H9 (cell line): ENCODE measurements at regions not wholly inside any gene's neighbourhood (a gene's known extent, or its start where the extent isn't known, plus 50 kb on each side); places are given as distances from the start of the nearest gene placed in this dataset.

Source experiments
- DNase-seq: peaks from one replicate; pipeline ENCODE4 v3.0.0-alpha.2; 2017
- H2AFZ ChIP-seq: one replicate; pipeline ENCODE4 v1.6.1; 2013; ENCODE audit warnings: mild to moderate bottlenecking, low read length, control low read depth, moderate library complexity
- H2AK5ac ChIP-seq: 2 replicates; pipeline ENCODE4 v1.6.1; 2013; ENCODE audit warnings: low read length, control low read depth, mixed read lengths; ENCODE audit not compliant: insufficient read length
- H2BK120ac ChIP-seq: one replicate; pipeline ENCODE4 v1.6.1; 2013; ENCODE audit warnings: low read depth, mild to moderate bottlenecking, low read length, control low read depth, inconsistent platforms; ENCODE audit not compliant: poor library complexity, severe bottlenecking
- H2BK12ac ChIP-seq: 2 replicates; pipeline ENCODE4 v1.6.1; 2013; ENCODE audit warnings: low read length, control low read depth, mixed read lengths, low read depth; ENCODE audit not compliant: insufficient read length
- H2BK15ac ChIP-seq: 2 replicates; pipeline ENCODE4 v1.6.1; 2013; ENCODE audit warnings: low read depth, low read length, control low read depth
- H2BK20ac ChIP-seq: one replicate; pipeline ENCODE4 v1.6.1; 2013; ENCODE audit warnings: low read depth, mild to moderate bottlenecking, low read length, control low read depth, inconsistent platforms; ENCODE audit not compliant: poor library complexity, severe bottlenecking
- H2BK5ac ChIP-seq: 2 replicates; pipeline ENCODE4 v1.6.1; 2013; ENCODE audit warnings: low read length, control low read depth, mixed read lengths; ENCODE audit not compliant: insufficient read length
- H3K14ac ChIP-seq: 2 replicates; pipeline ENCODE4 v1.6.1; 2013; ENCODE audit warnings: low read length, control low read depth; ENCODE audit not compliant: insufficient read depth
- H3K18ac ChIP-seq: 2 replicates; pipeline ENCODE4 v1.6.1; 2013; ENCODE audit warnings: low read depth, mild to moderate bottlenecking, mixed read lengths, low read length, control low read depth; ENCODE audit not compliant: insufficient read length
- H3K23ac ChIP-seq: 2 replicates; pipeline ENCODE4 v1.6.1; 2013; ENCODE audit warnings: low read length, control low read depth, mixed read lengths, low read depth; ENCODE audit not compliant: insufficient read length
- H3K23me2 ChIP-seq: 2 replicates; pipeline ENCODE4 v1.6.1; 2013; ENCODE audit warnings: low read depth, mild to moderate bottlenecking, mixed read lengths, low read length, control low read depth; ENCODE audit not compliant: insufficient read length, poor library complexity, severe bottlenecking
- H3K27ac ChIP-seq: 2 replicates; pipeline ENCODE4 v1.5.1; 2013; ENCODE audit warnings: low read length, control low read depth, mixed read lengths, low read depth; ENCODE audit not compliant: insufficient read length
- H3K27me3 ChIP-seq: 2 replicates; pipeline ENCODE4 v1.6.1; 2013; ENCODE audit warnings: low read length, control low read depth, inconsistent platforms; ENCODE audit not compliant: insufficient read depth
- H3K4ac ChIP-seq: 2 replicates; pipeline ENCODE4 v1.6.1; 2013; ENCODE audit warnings: low read depth, mild to moderate bottlenecking, control low read depth, inconsistent platforms, low read length, moderate library complexity
- H3K4me1 ChIP-seq: 2 replicates; pipeline ENCODE4 v1.6.1; 2013; ENCODE audit warnings: low read length, control low read depth, inconsistent platforms; ENCODE audit not compliant: insufficient read depth
- H3K4me2 ChIP-seq: 2 replicates; pipeline ENCODE4 v1.6.1; 2013; ENCODE audit warnings: low read length, control low read depth, mixed read lengths; ENCODE audit not compliant: insufficient read length, insufficient read depth
- H3K56ac ChIP-seq: 2 replicates; pipeline ENCODE4 v1.6.1; 2013; ENCODE audit warnings: low read depth, mild to moderate bottlenecking, mixed read lengths, low read length, control low read depth; ENCODE audit not compliant: insufficient read length
- H3K79me1 ChIP-seq: 2 replicates; pipeline ENCODE4 v1.6.1; 2013; ENCODE audit warnings: low read depth, mild to moderate bottlenecking, moderate library complexity, low read length, control low read depth, inconsistent platforms; ENCODE audit not compliant: insufficient read depth, poor library complexity, severe bottlenecking
- H3K79me2 ChIP-seq: 2 replicates; pipeline ENCODE4 v1.6.1; 2013; ENCODE audit warnings: low read length, control low read depth, inconsistent platforms; ENCODE audit not compliant: insufficient read depth
- H3K9ac ChIP-seq: 2 replicates; pipeline ENCODE4 v1.6.1; 2013; ENCODE audit warnings: low read length, control low read depth, mixed read lengths; ENCODE audit not compliant: insufficient read length; ENCODE audit errors: extremely low read depth
- H3K9me3 ChIP-seq: one replicate; pipeline ENCODE4 v1.6.1; 2013; ENCODE audit warnings: low read depth, low read length, inconsistent platforms; ENCODE audit not compliant: control insufficient read depth
- H3T11ph ChIP-seq: one replicate; pipeline ENCODE4 v1.6.1; 2013; ENCODE audit warnings: mild to moderate bottlenecking, low read length, control low read depth, inconsistent platforms
- H4K20me1 ChIP-seq: one replicate; pipeline ENCODE4 v1.6.1; 2013; ENCODE audit not compliant: control insufficient read depth, insufficient read length, insufficient read depth
- H4K5ac ChIP-seq: 2 replicates; pipeline ENCODE4 v1.6.1; 2013; ENCODE audit warnings: low read depth, mild to moderate bottlenecking, mixed read lengths, low read length, control low read depth; ENCODE audit not compliant: insufficient read length
- H4K8ac ChIP-seq: replicated peaks from 2 replicates; pipeline ENCODE4 v1.6.1; 2013; ENCODE audit warnings: low read length, control low read depth, mixed read lengths, low read depth; ENCODE audit not compliant: insufficient read length
- H4K91ac ChIP-seq: 2 replicates; pipeline ENCODE4 v1.6.1; 2013; ENCODE audit warnings: low read depth, mild to moderate bottlenecking, moderate library complexity, mixed read lengths, low read length, control low read depth; ENCODE audit not compliant: insufficient read length
- H3K27ac Mint-ChIP-seq, 3 experiments: 2 replicates in 2 of 3; 3 replicates in 1 of 3; pipeline ENCODE4 v1.8.0; 2020 to 2021; ENCODE audit warnings: mixed read lengths in 3 of 3, mild to moderate bottlenecking in 1 of 3, moderate library complexity in 1 of 3
- H3K27me3 Mint-ChIP-seq: 2 replicates; pipeline ENCODE4 v1.8.0; 2021; ENCODE audit warnings: low read depth, mild to moderate bottlenecking, moderate library complexity, mixed read lengths
- H3K36me3 Mint-ChIP-seq, 3 experiments: 2 replicates in 2 of 3; 3 replicates in 1 of 3; pipeline ENCODE4 v1.8.0; 2020 to 2021; ENCODE audit warnings: low read depth in 3 of 3, mixed read lengths in 3 of 3; ENCODE audit not compliant: insufficient read depth in 1 of 3
- H3K4me1 Mint-ChIP-seq, 2 experiments: 2 replicates each; pipeline ENCODE4 v1.8.0; 2020; ENCODE audit warnings: mixed read lengths in 2 of 2
- H3K4me3 Mint-ChIP-seq, 2 experiments: 2 replicates in 1 of 2; 3 replicates in 1 of 2; pipeline ENCODE4 v1.8.0; 2020 to 2021; ENCODE audit warnings: mild to moderate bottlenecking in 2 of 2, mixed read lengths in 2 of 2, moderate library complexity in 1 of 2
- H3K9me3 Mint-ChIP-seq, 2 experiments: 2 replicates in 1 of 2; 3 replicates in 1 of 2; pipeline ENCODE4 v1.8.0; 2020; ENCODE audit warnings: mild to moderate bottlenecking in 2 of 2, mixed read lengths in 2 of 2, moderate library complexity in 1 of 2
- WGBS: extraction: QIAGEN DNeasy Blood & Tissue Kit; methylation state at CpG from one replicate; pipeline ENCODE4 v1.1.7; 2013; ENCODE audit warnings: missing lambda C conversion rate, low lambda C conversion rate, mixed read lengths; ENCODE audit not compliant: insufficient read length; ENCODE audit errors: extremely low coverage; 5-methylcytosine and 5-hydroxymethylcytosine counted together
- TF ChIP-seq, protein P1 (sequence below): fragments of 200-600 bp; sonication (generic); conservative IDR thresholded peaks from 3 replicates; pipeline ENCODE4 v1.8.0; 2021; ENCODE audit warnings: antibody characterized with exemption, mild to moderate bottlenecking

DNA sequence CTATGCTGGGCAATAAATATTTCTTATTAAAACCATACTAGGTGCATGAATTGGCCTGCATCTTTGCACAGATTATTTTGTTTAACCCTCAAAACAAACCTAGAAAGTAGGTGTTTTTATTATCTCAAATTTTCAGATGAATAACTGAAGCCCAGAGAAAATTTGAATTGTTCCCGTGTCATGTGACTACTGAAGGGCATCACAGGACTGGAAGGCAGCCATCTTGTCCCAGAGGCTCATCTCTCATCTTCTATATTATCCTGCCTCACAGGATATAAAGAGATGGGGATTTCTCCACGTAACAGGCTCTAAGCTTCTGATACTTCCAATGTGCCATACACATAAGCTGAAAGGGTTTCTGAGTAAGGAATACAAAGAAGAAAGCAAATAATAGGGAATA is 84.0 kb upstream of the ODAD2 start:
- H3K27me3 ChIP-seq = no peaks in the 10 kb centered on the region
- H3T11ph ChIP-seq = no peak overlapping the region
- Mint-ChIP-seq H3K4me1 (no peaks in the 10 kb centered on the region), H3K27ac (peak overlapping the region in 1 of 3 experiments; percentile 31; a peak in 1 of 7 replicates), H3K36me3 (peaks cover 3 to 10% (median 4%) of the 10 kb centered on the region in 3 experiments; a peak in 4 of 7 replicates), H3K9me3 (peaks cover 0 to 4% of the 10 kb centered on the region in 2 experiments; a peak in 1 of 5 replicates), H3K4me3 (no peak overlapping the region), H3K27me3 (no peaks in the 10 kb centered on the region)
- H3K18ac ChIP-seq = no peak overlapping the region
- no peak overlapping the region for H4K8ac ChIP-seq
- H2BK5ac ChIP-seq = no peak overlapping the region
- H3K79me2 ChIP-seq = no peaks in the 10 kb centered on the region
- H2AK5ac ChIP-seq = no peak overlapping the region
- H3K9me3 ChIP-seq = no peaks in the 10 kb centered on the region
- H3K14ac ChIP-seq = no peak overlapping the region
- H3K23me2 ChIP-seq = no peaks in the 10 kb centered on the region
- no peaks in the 10 kb centered on the region for H4K20me1 ChIP-seq
- no peak overlapping the region for H3K27ac ChIP-seq
- no peak overlapping the region for H2BK120ac ChIP-seq
- DNase-seq = no peak
- no peak overlapping the region for H2BK12ac ChIP-seq
- no peak overlapping the region for H3K4ac ChIP-seq
- no peak overlapping the region for H3K56ac ChIP-seq
- no peak overlapping the region for H2BK20ac ChIP-seq
- no peaks in the 10 kb centered on the region for H3K4me1 ChIP-seq
- H3K4me2 ChIP-seq = no peak overlapping the region
- no CpG with 5 or more reads among the region's 2 CpGs for WGBS
- H4K91ac ChIP-seq = no peak overlapping the region
- H2BK15ac ChIP-seq = no peak overlapping the region
- H4K5ac ChIP-seq = no peak overlapping the region
- no peak overlapping the region for H3K9ac ChIP-seq
- H3K79me1 ChIP-seq = no peaks in the 10 kb centered on the region
- no peak overlapping the region for H3K23ac ChIP-seq
- TF ChIP-seq, protein P1, sequence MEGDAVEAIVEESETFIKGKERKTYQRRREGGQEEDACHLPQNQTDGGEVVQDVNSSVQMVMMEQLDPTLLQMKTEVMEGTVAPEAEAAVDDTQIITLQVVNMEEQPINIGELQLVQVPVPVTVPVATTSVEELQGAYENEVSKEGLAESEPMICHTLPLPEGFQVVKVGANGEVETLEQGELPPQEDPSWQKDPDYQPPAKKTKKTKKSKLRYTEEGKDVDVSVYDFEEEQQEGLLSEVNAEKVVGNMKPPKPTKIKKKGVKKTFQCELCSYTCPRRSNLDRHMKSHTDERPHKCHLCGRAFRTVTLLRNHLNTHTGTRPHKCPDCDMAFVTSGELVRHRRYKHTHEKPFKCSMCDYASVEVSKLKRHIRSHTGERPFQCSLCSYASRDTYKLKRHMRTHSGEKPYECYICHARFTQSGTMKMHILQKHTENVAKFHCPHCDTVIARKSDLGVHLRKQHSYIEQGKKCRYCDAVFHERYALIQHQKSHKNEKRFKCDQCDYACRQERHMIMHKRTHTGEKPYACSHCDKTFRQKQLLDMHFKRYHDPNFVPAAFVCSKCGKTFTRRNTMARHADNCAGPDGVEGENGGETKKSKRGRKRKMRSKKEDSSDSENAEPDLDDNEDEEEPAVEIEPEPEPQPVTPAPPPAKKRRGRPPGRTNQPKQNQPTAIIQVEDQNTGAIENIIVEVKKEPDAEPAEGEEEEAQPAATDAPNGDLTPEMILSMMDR = no peak
- no peak overlapping the region for H2AFZ ChIP-seq
